Suppressor macrophage (primary cell): ENCODE measurements at regions not wholly inside any gene's neighbourhood (a gene's known extent, or its start where the extent isn't known, plus 50 kb on each side); places are given as distances from the start of the nearest gene placed in this dataset.

ENCODE experiments used
- DNase-seq, 4 experiments: peaks; one replicate each; pipeline ENCODE4 v3.0.0-alpha.2; 2020 to 2022

DNA sequence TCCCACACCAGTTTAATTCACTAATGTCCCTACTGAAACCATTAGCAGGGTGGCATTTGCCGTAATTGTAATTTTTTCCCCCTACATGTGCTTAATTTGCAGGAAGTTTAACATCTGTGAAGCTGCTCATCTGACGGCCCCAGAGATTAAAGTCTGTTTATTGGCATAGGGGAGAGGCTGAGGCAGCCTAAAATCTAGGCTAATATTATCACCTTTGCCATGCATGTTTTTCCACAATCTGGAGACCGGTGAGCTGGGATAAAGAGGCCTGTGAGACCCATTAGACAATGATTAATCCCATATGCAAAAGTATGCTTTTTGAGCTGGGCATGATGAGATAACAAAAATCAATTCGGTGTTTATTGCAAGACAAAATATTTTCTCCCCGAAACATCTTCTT, 561.2 kb upstream of the ALCAM start:
- no peak for DNase-seq

DNA sequence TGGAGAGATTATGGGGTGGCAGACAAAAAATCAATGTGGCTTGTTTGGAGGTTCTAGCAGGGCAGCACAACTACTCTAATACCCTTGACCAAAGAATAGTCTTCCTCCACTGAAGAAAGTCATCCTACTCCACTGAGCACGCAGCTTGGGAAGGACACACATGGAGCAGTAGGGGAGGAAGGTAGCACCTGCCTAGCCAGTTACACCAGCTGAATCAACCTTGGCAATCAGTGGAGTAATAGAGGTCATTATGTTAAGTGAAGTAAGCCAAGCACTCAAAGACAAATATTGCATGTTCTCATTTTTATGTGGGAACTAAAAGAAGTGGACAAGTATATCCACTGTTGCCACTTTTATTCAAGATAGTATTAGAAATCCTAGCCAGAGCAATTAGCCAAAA, 555.8 kb upstream of the ALCAM start:
- no peak for DNase-seq

DNA sequence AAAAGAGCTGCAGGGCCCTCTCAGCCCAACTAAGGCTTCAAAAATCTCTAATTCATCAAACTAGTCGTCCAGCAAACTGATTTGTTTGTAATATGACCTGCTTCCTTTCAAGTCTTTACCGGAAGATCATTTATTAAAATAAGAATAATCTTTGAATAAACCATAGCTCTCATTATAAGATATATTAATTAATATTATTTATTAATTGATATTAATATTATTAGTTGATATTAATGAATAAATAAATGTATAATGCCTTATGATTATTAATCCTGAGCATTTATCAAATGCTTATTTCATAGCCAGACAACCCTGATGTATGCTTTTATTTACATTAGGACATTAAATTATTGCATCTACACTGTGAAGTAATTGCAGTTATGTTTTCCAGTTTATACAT, 550.7 kb upstream of the ALCAM start:
- no peak for DNase-seq

DNA sequence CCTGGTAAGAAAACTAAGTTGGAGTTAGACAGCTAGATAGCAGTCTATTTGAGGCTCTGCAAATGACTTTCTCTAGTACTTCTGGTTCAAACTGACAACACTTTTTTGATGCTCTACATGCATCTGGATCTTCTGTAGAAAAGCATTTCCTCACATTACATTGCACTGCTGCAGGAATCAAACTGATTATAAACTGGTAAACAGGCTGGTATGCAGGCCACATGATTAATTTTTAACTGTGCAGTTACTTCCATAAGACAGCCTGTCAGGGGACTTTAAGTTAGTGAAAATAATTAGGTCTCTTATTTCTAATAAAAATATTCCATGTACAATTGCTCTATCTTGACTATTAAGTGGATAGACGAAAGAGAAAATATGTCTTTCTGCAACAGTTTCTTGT, 550.0 kb upstream of the ALCAM start:
- DNase-seq = no peak

DNA sequence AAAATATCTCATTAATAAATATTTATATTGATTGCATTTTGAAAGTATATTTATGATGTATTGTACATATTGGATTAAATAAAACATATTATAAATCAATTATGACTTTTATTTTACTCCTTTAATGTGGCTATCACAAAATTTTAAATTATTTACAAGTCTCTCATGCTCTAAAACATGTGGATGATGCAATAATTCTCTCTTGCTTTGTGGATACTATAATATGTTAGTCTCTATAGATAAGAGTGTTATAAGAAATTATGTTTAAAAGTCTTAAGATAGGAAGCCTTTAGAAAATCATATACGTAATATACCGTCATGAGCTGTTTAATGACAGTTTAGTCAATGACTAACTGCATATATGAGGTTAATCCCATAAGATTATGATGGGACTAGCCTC, 547.4 kb upstream of the ALCAM start:
- DNase-seq = no peak

DNA sequence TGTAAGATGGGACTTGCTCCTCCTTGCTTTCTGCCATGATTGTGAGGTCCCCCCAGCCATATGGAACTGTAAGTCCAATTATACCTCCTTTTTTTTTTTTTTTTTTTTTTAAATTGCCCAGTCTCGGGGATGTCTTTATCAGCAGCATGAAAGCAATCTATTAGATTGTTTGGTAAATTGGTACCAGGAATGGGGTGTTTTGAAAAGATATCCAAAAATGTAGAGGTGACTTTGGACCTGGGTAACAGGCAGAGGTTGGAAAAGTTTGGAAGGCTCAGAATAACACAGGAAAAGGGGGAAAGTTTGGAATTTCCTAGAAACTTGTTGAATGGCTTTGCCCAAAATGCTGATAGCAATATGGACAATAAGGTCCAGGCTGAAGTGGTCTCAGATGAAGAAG, 545.8 kb upstream of the ALCAM start:
- DNase-seq = no peak

DNA sequence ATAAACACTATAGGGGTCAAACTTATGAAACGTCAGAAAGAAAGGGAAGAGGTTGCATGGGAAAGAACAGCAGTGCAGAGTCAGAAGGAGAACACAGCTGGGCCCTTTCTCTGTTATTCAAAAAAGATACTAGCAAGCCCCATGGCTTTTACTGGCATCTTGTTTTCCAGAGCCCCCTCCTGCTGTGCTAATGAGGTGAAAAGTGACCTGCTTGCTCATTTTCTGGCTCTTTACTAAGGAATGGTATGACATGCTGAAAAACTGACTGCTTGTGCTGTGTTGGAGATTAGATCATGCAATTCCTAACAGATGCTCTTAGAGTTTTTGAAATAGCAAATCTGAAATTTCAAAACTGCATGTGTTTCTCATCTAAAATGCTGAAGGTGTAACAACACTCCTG, 541.6 kb upstream of the ALCAM start:
- DNase-seq = no peak

DNA sequence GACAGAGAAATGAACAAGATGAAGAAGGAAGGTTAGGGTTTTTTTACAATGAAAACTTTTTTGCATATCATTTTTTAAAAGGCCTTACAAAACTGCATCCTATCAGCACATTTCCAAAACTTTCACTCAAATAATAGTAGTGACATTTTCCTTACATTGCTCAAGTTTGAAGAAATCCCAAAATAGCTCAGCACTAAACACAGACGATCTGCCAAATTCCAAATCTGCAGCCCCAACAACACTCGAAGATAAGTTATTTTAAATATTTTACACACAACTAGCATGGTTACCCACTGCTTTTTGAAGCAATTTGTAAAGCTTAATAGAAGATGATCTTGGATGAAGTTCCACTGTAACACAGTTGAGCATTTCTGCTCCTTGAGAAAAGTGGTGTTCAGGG, 535.6 kb upstream of the ALCAM start:
- no peak for DNase-seq

DNA sequence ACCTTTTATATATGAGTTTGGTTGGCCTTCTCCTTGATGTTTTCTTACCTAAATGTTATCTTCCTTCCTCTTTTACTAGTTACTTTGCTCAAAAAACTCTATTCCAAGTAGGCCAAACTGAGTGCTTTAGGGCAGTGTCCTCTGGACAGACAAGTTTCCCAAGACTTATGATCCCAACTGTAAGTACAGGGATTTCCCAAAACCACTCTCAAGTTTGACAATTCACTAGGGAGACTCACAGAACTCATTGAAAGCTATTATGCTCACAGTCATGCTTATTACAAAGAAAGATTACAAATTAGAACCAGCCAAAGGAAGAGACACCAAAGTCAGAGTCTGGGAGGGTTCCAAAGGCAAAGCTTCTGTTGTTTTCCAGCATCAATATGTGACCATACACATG, 534.2 kb upstream of the ALCAM start:
- no peak for DNase-seq

DNA sequence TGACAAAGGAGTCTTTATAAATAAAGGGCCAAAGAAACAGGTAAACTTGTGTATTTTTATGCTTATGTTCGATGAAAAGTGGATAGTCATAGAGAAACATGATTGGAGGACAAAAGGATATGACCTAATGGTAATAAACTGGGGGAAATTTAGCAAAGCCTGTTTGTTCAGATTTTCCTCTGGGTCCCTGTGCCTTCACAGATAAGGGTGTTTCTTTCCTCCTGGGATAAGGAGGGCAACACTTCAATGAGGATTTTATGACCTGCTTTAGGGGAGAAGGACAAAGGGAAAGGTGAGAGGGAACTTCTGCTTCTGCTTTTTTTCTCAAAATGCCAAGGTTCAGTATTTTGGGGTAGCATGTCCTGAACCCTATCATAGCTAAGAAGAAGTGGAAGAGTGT, 531.3 kb upstream of the ALCAM start:
- DNase-seq = no peak

DNA sequence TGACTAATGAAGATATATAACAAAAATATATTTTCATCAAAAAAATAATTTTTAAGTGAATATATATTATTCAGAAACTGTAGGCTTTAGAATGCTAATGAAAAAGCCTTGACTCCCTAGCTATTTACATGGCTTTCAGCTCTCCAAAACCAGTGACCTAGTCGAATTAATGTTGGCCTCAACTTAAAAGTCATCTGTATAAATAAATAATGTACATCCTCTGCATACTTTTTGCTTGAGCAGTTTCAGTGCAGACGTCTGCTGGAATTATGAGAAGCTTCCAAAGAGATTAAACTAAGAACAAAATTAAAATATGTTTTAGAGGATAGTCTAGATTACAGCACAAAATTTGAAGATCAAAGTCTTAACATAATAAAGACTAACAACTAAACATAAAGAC, 520.4 kb upstream of the ALCAM start:
- no peak for DNase-seq

DNA sequence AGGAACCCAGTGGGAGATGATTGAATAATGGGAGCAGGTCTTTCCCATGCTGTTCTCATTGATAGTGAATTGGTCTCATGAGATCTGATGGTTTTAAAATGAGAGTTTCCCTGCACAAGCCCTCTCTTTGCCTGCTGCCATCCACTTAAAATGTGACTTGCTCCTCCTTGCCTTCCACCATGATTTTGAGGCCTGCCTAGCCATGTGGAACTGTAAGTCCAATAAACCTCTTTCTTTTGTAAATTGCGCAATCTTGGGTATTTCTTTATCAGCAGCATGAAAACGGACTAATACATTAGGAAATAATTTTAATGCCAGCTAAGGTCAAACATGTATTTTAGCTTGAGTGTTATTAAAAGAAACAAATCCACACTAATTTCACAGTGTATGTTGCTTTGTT, 517.6 kb upstream of the ALCAM start:
- no peak for DNase-seq

DNA sequence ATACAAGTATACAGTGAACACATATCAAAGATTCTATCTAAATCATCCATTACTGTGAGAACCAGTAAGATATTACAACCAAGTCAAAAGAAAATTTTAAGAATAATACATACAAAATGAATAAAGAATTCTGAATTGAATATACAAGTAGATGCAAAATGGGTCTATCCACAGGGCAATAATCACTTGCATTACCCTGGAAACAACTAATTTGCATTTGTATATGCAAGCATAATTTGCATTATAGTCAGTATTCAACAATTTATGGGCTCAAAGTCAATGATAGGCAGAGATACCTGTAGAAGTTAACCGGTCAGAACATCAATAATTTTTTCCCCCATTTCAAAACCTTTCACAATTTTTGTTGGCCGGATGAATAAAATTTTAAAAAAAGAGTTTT, 512.2 kb upstream of the ALCAM start:
- DNase-seq = no peak

DNA sequence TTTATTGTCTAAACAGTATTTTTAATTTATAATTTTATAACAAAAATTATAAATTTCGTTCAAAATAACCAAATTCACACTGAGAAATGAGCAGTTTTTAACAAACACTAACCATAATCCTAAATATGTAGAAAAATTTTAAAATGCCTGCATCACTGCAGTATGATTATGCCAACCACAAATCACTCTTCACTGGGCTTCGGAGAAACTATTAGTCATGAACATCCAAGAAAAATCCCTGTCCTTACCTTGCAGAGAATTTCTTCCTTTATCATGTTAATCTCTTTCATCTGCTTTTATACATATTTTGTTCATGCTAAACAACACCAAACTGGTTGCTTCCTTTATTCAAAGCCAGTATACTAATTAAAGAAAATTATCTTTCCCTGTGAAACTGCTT, 511.0 kb upstream of the ALCAM start:
- no peak for DNase-seq

DNA sequence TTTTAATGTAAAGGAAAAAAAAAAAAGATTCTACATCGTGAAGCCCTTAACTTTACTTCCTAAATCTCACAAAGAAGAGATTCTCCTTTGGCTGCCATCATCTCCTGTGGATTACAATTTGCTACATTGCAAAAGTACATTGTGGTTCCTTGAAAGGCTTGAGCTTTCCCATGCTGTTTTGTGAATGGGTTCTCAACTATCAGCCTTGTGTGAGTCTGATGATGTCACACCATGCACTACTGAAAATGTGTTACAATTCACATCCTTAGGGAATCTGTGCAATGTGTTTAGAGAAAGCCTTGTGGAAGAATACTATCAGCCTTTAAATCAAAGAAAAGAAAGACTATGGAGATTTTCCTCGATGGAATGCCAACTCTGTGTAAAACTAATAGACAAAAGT, 510.0 kb upstream of the ALCAM start:
- no peak for DNase-seq

DNA sequence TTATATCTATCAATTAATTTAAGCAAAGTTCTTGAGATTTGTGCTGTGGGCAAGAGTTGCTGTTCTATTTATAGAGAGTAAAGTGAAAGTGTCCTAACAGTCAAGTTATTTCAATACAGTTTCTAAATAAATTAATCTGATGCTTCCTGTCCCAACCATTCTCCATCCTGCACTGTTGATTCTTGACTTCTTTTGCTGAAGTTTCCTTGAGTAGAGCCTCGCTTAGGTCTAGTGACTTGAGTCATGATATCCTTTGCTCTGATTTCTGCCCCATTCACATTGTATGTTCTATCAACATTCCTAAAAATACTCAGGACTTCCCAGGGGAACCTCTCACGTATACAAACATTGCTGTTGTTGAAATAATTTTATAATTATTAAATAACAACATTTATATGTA, 498.4 kb upstream of the ALCAM start:
- DNase-seq = no peak

DNA sequence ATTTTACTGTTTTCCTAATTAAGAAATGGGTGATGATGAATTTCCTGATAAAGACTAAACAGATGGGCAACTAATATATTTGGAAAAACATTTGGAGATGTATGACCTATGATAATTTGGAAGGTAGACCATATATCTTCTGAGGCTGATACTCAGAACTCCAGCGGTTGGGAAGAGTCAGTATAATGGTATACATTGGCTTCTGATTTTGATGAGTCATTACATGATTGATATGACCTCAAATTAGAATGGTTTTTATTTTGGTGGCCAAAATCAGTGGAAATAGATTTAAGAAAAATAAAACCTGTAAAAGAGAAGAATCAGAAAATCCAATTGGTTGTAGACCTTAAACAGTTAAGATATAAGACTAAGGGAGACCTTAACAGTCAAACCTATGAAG, 496.4 kb upstream of the ALCAM start:
- no peak for DNase-seq

DNA sequence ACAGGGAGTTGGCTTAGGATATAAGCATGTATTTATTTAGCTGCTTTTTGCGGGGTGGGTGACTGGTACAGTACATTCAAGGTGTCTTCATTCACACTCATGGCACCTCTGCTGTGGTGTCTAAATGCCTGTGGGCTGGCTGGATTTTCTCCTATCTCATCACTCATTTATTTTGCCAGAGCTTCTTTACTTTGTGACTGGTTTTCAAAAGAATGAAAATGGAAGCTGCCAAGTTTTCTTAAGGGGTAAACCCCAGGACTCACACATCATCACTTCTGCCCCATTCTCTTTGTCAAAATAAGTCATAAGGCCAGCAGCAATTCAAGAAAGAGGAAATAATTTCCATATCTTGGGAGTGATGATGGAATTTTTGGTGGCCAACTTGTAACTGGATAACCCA, 493.4 kb upstream of the ALCAM start:
- DNase-seq = no peak

DNA sequence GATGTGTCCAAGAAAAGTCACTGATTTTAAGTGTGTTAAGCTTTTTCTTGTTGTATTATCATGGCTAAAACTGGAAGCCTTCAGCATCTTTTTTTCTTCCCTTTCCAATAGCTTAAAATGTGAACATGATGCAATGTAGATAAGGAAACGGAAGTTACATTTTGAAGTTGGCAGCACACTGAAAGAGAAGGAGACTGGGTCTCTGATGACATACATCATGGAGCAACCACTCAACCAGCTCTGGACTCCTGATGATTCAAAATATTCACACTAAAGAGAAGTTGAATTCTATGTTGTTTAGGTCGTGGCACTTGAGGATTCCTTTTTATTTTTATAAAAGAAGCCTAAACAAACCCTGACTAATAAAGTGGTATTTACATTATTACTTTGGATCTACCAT, 488.3 kb upstream of the ALCAM start:
- DNase-seq = peak in 3 of 4 experiments; percentile 19 to 64 (median 42)

DNA sequence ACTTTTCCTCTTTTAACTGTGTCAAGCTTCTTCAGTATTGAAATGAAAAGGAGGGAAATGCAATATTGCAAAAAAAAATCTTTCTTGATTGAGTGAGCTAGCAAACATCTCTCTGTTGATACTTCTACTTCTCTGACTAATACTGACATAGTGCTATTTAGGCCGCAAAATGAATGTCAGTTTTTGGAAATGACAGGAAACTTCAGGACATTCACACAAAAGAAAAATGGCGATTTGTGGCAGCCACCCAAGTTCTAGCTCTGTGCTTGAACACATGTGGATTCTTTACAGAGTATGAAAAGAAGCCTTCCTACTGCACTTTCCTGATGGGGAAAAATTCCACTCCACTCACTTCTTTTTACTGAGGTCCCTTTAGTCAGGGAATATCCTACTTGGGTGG, 486.8 kb upstream of the ALCAM start:
- DNase-seq = no peak

DNA sequence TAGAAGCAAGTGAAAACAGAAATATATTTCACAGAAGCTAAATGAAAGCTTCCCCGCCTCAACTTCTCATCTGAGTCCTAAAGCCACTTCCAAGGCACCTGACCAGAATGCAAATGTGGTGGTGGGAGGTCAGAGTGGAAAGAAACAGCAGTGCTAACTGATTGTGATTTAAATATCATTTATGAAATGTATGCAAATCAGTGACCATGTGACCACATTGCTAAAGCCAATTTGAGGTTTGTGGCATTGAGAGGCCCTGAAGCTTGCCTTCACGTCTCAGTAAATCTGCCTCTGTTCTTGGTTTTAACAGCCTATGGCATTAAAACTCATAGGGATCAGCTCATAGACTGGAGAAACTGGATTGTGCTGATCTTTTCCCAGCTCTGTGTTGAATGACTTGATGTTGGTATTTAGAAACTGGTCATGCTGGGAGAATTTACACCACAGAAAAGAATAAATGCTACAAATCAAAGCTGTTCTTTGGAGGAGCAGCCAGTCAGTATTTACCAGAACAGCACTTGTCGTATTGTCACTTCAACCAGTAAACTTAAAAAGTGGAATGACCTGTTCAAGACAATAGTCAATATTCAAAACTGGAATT, 481.4 kb upstream of the ALCAM start:
- DNase-seq = no peak

DNA sequence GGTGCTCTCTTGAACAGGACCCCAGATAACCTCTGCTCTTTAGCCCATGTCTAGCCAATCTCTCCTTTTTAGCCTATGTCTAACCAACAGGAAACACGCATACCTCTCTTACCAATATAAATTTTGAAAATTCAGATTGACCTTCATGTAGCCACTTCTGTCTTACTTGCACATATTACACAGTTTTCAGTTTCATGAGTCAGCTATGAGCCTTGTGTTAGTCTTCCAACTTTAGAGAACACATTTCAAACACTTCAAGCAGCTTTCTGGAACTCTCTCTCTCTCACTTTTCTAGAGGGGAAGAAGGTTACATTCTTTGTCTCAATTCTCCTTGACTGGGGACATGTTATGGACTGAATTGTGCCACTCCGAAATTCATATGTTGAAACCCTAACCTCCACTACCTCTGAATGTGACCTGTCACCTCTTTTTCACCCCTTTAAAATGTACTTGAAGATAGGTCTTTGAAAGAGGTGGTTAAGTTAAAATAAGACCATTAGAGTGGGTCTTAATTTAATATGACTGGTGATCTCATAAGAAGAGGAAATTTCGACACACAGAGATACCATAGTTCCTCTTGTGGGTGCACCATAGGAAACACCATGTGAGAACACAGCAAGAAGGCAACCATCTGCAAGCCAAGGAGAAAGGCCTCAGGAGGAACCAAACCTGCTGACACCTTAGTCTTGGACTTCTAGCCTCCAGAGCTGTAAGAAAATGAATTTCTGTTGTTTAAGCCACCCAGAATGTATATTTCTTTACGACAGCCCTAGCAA, 480.3 kb upstream of the ALCAM start:
- DNase-seq = peak; percentile 41 to 77 (median 64)

DNA sequence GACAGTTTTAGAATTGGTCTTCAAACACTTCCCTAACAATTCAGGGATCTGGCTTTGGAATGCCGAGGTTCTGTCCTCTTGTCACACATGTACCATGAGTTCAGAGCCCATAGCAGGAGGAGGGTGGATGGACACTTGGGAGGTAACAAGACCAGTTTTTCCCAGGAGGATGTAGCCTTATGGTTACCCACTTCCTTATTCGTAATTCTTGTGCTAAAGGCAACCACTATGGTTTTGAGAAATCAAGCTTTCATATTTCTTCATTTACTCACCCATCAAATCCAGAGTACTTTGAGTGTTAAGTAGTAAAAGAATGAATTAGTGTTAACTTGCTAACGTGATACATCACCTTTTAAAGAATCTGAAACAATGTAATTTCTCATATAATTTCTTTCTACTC, 479.6 kb upstream of the ALCAM start:
- peak in 2 of 4 experiments; percentile 4 to 13 for DNase-seq

DNA sequence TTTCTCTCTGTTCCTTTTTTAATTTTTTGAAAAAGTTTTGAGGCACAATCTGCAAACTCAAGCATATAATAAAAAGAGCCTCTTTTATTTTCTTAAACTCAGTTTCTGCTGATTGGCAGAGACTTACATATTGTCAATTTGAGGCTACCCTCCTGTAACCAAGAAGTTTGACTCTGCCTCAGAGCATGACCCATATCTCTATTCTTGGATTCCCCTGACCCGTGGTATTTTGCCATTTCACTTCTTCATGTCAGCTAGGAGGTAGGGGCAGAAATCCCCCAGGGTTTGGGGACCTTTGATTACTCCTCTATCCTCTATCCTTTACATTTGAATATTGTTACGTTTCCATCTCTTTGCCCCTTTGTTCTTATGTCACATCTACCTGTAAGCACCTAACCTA, 479.1 kb upstream of the ALCAM start:
- DNase-seq = no peak

DNA sequence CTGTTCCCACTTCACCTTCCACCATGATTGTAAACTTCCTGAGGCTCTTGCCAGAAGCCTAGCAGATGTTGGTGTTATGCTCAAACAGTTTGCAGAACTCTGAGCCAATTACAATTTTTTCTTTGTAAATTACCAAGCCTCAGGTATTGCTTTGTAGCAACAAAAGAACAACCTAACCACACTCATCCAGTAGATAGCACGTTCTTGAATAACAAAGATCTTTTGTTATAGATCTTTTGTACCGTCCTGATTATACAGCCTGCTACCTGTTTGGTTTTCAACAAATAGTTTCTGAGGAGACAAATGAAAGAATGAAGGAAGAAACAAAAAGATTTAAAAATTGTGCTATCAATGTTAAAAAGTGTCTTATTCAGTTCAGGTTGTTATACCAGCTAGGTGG, 474.7 kb upstream of the ALCAM start:
- no peak for DNase-seq
